NOMO-1 treated with dmso at 0.1 percent for 144 hours (cell line): ENCODE measurements at regions not wholly inside any gene's neighbourhood (a gene's known extent, or its start where the extent isn't known, plus 50 kb on each side); places are given as distances from the start of the nearest gene placed in this dataset.
"Not testable (repeated sequence)": the region's sequence is repeated elsewhere in the genome, so short reads cannot be mapped to it uniquely, and the experiment has no call there.

Source experiments
- DNase-seq: peaks from one replicate; lab custom pipeline; 2025; ENCODE audit not compliant: unreplicated experiment; lab: John Stamatoyannopoulos, UW

DNA sequence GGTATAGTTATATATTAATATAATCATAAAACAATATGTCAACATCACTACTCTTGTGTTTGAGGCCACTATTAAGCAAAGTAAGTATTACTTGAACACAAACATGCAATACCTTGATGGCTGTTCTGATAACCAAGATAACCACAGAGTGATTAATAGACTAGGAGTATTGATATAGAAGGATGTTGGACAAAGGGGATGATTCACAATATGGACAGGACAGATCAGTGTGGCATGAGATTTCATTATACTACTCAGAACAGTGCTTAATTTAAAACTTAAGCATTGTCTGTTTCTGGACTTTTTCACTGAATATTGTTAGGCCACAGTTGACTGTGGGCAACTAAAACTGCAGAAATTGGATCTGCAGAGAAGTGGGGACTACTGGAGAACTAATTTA lies 384.2 kb downstream of the SLITRK1 start:
- DNase-seq: no peak

DNA sequence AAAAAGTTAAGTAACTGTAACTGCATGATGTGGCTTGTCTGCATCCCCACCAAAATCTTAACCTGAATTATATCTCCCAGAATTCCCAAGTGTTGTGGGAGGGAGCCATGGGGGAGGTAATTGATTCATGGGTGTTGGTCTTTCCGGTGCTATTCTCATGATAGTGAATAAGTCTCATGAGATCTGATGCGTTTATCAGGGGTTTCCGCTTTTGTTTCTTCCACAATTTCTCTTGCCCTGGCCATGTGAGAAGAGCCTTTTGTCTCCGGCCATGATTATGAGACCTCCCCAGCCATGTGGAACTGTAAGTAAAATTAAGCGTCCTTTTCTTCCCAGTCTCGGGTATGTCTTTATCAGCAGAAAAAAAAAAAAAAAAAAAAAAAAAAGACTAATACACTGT lies 385.8 kb downstream of the SLITRK1 start:
- no peak for DNase-seq

DNA sequence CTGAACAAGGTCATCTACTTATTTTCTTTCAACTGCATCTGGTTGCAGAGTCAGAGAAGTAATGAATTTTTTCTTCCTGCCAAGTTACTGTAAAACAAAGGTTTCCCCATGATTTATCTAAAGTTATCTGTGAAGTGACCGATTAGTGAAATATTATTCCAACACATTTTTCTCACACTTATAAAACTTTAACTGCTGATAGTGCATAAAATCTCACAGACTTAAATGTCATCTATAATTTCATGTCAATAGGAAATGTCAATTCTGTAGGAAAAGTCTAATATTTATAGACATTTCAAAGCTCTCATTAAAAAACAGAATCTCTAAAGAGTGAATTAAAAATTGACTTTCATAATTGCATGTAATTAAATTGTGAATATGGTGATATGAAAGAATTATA lies 397.2 kb downstream of the SLITRK1 start:
- DNase-seq: no peak

DNA sequence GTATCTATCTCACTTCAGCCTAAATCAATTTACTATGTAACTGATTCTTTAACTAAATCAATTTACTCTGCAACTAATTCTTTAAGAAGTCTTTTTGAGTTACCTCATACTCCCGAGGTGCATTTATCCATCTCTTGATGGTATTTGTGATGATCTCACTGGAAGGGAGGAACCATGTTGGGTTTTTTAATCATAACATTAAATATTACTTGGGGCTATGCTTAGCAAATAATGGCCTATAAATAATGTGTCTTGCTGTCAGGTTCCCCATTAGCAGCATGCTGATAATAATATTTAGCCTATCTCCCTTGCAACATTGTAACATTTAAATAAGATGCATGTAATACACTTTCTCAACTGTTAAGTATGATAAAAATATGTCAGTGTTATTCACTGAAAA lies 411.3 kb downstream of the SLITRK1 start:
- DNase-seq: no peak

DNA sequence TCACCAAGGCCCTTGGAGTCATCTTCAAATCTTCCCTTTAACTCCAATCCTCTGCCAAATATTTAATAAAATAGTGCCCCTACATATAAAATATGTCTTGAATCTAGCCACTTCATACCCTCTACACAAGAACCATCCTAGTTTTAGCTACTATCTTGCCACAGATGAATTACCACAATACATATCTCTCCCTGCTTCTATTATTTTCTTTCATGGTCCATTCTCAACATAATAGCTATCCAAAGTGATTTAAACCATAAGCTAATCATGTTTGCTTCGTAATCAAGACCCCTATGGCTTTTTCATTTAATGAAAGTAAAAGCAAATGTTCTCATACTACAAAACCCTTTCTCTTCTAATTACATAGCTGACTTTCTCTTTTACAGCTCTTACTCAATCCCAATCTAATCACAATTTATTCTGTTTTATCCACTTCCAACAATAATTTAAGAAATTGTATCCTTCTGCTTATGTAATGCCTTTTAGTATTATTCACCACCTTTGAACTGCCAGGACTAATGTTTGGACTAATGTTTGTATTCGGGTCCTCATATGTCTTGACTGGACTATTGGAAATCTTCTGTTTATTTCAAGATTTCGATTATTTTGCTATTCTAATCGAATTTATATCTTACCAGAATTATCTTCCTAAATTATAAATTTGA lies 412.0 kb downstream of the SLITRK1 start:
- no peak for DNase-seq

DNA sequence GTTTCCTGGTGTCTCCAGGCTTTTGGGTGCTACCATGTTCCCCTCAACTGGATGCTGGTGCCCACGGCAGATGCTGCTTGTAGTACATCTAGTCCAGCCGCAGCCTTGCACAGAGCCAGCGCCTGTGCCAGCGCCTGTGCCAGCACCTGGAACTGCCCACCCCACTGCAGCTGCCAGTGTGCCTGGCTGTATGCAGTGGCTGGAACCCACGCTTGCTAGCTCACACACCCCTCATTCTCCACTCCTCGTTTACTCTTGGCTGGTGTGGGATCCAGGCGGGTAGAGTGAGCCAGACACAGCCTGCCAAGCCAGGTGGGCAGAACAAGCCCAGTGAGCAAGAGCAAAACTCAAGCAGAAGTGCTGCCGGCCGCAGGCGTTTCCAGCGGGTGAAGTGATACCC lies 428.6 kb downstream of the SLITRK1 start:
- DNase-seq: no peak

DNA sequence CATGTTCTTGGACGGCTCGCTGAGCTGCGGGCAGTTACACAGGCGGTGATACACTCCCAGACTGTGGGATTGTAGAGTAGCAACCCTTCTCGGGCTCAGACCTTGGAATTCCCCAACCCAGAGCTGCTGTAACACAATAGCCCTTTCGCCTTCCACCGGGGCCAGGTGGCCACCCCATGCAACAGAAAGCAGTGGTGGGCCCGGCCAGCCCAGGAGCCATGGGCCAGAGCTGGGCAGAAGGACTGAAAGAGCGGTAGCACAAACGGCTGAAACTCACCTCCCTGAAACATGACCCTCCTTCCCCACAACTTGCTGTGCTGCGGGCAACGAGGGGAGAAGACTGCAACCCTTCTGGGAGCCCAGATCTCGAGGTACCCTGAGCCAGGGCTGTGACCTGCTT lies 429.0 kb downstream of the SLITRK1 start:
- no peak for DNase-seq

DNA sequence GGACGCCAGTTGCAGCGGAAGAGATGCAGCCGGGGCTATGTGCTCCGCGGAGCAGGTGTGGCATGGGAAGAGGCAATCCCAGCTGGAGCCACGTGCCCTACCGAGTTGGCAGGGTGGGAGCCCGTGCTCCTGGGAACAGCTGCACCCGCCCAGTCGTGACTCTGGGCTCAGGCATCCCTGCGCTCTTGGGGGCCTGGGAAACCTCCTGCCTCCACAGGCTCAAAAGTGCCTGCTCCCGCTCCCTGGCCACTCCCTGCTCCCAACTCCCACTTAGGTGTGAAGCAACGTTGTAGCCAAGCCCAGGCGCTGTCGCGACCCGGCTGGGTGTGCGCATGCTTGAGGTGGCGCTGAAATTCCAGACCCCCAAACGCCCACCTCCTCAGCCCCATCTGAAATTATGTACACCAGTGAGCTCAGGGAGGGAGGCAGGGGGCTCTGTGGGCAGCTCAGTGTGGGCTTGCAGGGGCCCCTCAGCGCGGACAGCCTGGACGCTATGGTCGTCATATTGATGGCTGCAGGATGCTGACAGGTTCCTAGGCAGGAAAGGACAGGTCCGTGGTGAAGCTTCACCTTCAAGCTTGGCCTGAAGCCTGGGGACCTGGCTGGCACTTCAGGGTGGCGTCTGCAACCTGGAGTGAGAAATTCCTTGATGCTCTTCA lies 429.9 kb downstream of the SLITRK1 start:
- no peak for DNase-seq

DNA sequence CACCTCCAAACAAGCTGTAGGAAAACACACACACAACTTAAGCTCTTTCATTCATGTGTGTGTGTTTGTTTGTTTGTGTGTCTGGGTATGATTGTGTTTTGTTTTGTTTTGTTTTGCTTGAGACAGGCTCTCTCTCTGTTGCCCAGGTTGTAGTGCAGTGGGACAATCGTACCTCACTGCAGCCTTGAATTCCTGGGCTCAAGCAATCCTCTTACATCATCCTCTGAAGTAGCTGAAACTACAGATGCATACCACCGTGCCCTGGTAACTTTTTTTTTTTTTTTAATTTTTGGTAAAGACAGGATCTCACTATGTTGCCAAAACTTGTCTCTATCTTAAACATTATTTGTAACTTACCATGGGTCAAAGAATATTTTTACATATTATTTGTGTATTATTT lies 431.7 kb downstream of the SLITRK1 start:
- DNase-seq: no peak

DNA sequence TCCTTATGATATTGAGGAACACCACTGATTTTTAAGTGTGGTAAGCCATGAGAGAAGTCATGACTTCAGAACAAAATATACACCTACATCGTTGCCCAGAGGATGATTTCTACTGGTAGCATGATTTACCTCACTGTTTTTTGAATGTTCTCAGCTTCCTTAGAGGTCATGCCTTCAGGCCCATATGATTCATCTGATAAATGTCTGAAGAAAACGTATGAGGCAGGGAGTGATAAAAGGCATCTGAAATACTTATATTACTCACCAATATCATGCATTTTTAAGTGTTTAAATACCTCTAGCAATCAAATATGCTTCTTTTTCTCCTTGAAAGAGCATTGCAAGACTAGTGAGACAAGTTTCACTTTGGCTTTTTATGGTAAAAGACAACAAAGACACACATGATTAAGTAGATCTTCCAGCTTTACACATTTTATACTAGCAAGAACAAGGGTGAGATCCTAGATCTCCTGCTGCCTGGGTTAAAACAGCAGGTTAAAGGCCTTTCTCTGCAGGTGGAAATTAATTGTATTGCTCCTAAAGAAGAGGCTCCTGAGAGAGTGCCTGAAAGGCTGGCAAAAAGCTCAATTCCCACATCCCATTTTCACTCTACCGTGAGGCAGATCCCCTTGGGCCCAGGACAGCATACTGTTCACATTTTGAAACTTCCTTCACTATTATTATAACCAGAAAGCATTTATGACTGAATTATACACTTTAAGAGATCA lies 432.4 kb downstream of the SLITRK1 start:
- no peak for DNase-seq

DNA sequence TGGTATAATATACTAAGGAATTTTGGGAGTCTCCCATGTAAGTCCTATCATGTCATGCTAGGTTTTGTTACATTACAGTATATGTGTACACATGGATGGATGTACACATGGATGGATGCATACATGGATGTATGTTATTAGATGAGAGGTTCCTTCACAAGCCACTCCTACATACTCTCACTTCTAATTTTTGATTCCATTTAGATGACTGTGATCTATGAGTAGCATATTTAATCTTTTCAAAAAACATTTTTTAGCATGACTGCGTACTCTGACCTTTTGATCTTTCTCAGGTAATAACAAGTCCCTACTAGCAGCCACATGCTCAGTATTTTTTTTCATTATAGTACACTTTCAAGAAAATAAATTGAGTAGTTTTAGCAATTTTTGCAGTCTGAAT lies 441.8 kb downstream of the SLITRK1 start:
- no peak for DNase-seq

DNA sequence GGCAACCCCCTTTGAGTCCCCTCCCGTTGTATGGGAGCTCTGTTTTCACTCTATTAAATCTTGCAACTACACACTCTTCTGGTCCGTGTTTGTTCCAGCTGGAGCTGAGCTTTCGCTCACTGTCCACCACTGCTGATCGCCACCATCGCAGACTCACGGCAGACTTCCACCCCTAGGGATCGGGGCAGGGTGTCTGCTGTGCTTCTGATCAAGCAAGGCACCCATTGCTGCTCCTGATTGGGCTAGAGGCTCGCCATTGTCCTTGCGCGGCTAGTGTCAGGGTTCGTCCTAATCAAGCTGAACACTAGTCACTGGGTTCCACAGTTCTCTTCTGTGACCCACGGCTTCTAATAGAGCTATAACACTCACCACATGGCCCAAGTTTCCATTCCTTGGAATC lies 442.8 kb downstream of the SLITRK1 start:
- not testable (repeated sequence) for DNase-seq

DNA sequence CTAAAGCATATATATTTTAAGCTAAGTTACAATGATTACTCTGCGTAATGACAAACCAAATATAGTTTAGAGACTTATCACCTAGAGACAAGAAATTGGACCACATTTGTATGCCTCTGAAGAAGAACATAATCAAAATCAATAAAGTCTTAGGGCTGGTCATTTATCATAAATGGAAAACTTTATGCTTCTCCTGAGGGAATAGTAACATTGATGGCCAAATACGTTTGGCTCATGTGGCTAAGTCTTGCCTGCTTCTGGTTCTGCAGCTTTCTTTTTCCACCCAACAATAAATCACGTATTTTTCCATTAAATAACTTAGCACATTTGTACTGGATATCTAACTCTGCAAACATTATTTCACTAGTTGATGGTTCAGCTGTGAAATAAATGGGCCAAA lies 458.4 kb downstream of the SLITRK1 start:
- no peak for DNase-seq

DNA sequence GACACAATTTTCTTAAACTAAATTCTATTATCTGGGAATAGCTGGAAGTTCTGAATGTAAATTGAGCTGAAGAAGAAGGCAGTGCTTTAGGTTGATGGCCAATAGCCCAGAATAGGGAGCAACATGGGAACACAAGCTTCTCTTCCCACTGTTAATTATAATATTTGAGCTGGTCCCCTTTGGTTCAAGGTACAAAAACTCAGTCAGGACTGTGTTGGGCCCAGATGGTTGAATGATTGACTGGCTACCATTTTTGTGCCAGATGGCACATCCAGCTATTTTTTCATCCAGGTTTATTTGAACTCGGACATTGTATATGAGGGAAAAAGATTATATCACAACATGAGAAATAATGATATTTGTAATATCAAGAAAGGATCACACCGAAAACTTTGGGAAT lies 458.9 kb downstream of the SLITRK1 start:
- DNase-seq: no peak

DNA sequence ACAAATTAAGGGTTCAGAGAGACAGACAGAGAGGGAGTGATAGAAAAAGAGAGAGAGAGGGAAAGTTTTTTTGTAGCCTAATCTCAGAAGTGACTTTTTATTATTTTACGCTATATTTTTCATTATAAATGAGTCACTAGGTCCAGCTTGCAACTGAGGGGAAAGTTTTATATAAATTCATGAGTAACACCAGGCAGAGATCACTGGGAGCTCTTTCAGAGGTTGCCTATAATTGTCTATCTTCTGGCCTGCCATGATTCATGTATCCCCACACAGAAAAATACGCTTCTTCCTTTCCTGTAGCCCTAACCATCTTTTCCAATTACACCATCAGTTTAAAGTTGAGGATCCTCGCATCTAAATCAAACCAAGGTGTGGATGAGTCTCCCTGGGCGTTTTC lies 467.9 kb downstream of the SLITRK1 start:
- DNase-seq: no peak

DNA sequence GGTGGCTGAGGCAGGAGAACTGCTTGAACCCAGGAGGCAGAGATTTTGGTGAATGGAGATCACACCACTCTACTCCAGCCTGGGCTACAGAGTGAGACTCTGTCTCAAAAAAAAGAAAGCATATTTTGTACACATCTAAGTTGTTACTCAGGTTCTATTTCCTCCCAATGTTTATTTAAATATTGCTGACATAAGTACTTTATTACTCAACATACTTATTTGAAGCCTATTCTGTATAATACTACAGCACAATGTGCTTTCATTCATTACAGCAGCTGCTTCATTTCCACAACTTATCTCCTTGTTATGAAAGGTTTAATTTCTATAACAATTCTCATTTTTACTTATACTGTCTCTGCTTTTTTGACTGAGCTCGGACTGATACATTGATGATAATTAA lies 495.7 kb downstream of the SLITRK1 start:
- no peak for DNase-seq

DNA sequence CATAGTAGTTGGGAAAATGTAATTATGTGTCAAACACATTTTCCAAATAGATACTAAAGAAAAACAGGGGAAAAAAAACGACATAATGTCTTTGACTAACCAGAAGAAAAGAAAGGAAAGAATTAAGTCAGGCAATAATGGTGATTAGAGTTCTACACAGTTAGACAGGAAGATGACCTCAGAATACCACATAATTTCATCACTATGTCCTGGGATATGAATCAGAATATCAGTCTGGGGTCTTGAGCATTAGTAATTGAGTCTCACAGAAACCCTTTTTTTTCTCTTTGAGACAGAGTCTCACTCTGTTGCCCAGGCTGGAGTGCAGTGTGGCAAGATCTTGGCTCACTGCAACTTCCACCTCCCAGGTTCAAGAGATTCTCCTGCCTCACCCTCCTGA lies 503.4 kb downstream of the SLITRK1 start:
- DNase-seq: no peak

DNA sequence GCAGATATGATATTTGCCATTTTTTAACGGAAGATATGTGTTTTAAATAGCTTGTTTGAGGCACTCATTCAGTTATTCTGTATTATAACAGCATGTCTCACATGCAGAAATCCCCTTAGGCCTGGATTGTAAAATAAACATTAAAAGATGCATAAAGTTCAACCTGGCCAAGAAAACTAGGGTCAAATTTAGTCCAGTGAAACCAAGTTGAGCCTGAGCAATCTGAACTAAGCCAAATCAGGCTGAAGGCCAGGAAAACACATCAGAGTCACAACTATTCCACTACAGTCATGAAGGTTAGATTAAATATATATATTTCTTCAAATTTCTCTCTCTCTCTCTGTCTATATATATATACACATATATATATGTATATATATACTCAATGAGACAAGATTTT lies 504.8 kb downstream of the SLITRK1 start:
- DNase-seq: no peak

DNA sequence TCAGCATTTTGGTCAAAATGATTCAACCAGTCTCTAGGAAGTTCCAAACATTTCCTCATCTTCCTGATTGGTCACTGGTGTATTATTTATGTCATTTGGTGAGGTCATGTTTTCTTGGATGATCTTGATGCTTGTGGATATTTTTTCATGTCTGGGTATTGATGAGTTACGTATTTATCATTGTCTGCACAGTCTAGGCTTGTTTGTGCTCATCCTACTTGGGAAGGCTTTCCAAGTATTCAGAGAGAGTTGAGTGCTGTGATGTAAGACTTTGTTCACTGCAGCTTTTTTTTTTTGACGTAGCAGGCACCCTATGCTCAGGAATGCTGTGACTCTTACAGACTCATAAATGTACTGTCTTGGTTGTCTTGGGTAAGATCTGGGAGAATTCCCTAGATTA lies 509.5 kb downstream of the SLITRK1 start:
- DNase-seq: no peak

DNA sequence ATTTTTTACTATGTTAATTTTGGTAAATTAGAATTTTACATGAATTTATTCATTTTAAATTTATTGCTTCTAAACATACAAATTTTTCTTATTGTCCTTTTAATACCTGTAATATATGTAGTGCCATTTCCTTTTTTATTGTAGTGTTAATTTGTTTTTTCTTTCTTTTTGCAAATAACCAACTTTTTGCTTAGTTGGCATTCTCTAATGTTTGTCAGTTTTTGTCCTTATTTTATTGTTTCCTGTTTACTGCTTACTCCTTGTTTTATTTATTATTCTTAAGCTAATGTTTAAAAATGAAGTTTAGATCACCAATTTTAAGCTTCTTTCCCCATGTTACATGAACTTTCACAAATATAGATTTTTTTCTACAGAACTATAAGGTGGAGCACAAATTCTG lies 516.6 kb downstream of the SLITRK1 start:
- no peak for DNase-seq

DNA sequence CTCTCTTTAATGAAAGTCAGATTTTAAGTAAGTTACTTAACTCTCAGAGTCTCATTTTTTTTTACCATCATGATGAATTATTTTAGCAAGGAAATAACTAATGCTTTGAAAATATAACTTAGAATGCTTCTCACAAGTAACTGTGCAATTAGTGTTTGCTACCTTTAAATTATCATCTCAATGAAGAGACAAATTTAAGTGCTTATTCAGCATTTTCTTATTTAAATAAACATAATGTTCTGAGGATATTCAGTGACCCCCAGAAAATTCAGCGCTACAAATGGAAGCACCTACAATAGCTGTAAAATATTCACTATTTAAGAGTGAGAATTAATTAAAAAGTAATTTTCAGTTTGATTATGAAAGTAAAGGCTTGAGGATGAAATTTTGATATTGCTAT lies 527.2 kb downstream of the SLITRK1 start:
- no peak for DNase-seq

DNA sequence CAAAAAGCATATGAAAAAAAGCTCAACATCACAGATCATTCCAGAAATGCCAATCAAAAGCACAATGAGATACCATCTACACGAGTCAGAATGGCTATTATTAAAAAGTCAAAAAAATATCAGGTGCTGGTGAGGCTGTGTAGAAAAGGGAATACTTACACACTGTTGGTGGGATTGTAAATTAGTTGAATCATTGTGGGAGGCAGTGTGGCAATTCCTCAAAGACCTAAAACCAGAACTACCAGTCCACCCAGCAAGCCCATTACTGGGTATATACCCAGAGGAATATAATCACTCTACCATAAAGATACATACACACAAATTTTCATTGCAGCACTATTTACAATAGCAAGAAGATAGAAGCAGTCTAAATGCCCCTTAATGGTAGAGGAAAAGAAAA lies 529.9 kb downstream of the SLITRK1 start:
- no peak for DNase-seq

DNA sequence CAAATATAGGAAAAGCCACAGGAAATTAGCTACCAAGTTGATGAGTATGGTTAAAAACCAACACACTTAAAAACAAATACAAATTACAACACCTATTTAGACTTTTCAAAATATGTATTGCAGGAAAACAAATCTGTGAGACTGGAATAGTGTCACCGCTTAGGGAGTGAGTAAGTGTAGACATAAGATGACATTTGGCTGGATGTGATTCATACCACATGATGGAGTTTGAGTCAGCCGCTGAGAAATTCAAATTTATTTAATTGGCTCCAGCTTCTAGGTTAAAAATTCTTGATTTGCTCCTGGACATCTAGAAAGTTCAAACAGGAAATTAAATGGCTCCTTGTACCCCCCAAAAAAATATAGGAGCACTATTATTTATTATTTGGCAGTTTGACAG lies 531.7 kb downstream of the SLITRK1 start:
- DNase-seq: no peak
